Loucy (cell line): ENCODE measurements at regions not wholly inside any gene's neighbourhood (a gene's known extent, or its start where the extent isn't known, plus 50 kb on each side); places are given as distances from the start of the nearest gene placed in this dataset.

ENCODE experiments used
- EZH2phosphoT487 ChIP-seq: fragments of 200-600 bp; IDR thresholded peaks from 2 replicates; pipeline ENCODE4 v1.6.1; 2018; ENCODE audit warnings: antibody characterized with exemption, mild to moderate bottlenecking, moderate library complexity, borderline replicate concordance
- TF ChIP-seq, protein P1 (sequence below): fragments of 200-600 bp; sonication (generic); conservative IDR thresholded peaks from 2 replicates; pipeline ENCODE4 v1.5.1; 2014; ENCODE audit warnings: mild to moderate bottlenecking, antibody characterized with exemption, low read length

- TF ChIP-seq, protein P1, sequence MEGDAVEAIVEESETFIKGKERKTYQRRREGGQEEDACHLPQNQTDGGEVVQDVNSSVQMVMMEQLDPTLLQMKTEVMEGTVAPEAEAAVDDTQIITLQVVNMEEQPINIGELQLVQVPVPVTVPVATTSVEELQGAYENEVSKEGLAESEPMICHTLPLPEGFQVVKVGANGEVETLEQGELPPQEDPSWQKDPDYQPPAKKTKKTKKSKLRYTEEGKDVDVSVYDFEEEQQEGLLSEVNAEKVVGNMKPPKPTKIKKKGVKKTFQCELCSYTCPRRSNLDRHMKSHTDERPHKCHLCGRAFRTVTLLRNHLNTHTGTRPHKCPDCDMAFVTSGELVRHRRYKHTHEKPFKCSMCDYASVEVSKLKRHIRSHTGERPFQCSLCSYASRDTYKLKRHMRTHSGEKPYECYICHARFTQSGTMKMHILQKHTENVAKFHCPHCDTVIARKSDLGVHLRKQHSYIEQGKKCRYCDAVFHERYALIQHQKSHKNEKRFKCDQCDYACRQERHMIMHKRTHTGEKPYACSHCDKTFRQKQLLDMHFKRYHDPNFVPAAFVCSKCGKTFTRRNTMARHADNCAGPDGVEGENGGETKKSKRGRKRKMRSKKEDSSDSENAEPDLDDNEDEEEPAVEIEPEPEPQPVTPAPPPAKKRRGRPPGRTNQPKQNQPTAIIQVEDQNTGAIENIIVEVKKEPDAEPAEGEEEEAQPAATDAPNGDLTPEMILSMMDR, result no peak
- TF ChIP-seq EZH2phosphoT487, result no peak
These were observed 302.6 kb upstream of the ARID1B start for GRCh38 chr6:156474507-156475120.
